K562 (cell line): ENCODE measurements at regions not wholly inside any gene's neighbourhood (a gene's known extent, or its start where the extent isn't known, plus 50 kb on each side); places are given as distances from the start of the nearest gene placed in this dataset.

Source experiments
- ATAC-seq: fragments of 200-7000 bp; cut with Tn5 transposase; 3 replicates; pipeline ENCODE4 v1.9.1; 2020; ENCODE audit warnings: moderate library complexity
- BruUV-seq: library from RNA; stranded (reverse); fragments of 400-500 nt; replicated peaks from 2 replicates; lab custom pipeline; 2021; lab: Mats Ljungman, UMichigan
- CTCF ChIA-PET: fragments of 300-600 bp; formaldehyde crosslinking; extraction: SDS; loops from one replicate; lab custom pipeline; 2021; ENCODE audit warnings: low intra/inter-chr PET ratio; lab: Yijun Ruan, JAX
- POLR2A ChIA-PET: fragments of 300-600, 350-650 bp; sonication (Branson Sonifier 250); formaldehyde crosslinking; extraction: SDS; loops from one replicate; lab custom pipeline; 2021; ENCODE audit warnings: antibody characterized with exemption, inconsistent platforms; lab: Yijun Ruan, JAX
- DNase-seq, 4 experiments: peaks; one replicate each; pipeline versions ENCODE4 v3.0.0 to v3.0.0-alpha.2; 2011 to 2018; ENCODE audit warnings: low spot score in 3 of 4, mixed read lengths in 3 of 4; ENCODE audit errors: extremely low read depth in 1 of 4
- FAIRE-seq: peaks from 2 replicates; lab custom pipeline; 2011; peaks lifted over from hg19 to GRCh38; lab: Jason Lieb, UNC
- H2AFZ ChIP-seq: 2 replicates; pipeline ENCODE4 v1.6.0; 2011; ENCODE audit warnings: low read depth, low read length, control low read depth, inconsistent platforms
- H3K27ac ChIP-seq: fragments of 200-600 bp; 3 replicates; pipeline ENCODE4 v1.8.0; 2011; ENCODE audit warnings: low read depth, mild to moderate bottlenecking, control low read depth, inconsistent platforms, low read length, moderate library complexity, mixed read lengths; ENCODE audit errors: extremely low read depth
- H3K27me3 ChIP-seq, 2 experiments: fragments of 300-600 bp in 1 of 2; 2 replicates in 1 of 2; 3 replicates in 1 of 2; pipeline versions ENCODE4 v1.6.0 to v1.8.0; 2011; ENCODE audit warnings: inconsistent platforms in 2 of 2, low read length in 2 of 2, mild to moderate bottlenecking in 1 of 2, mixed read lengths in 1 of 2, moderate library complexity in 1 of 2; ENCODE audit not compliant: control insufficient read depth in 2 of 2, insufficient read depth in 2 of 2
- H3K36me3 ChIP-seq: fragments of 300-600 bp; 3 replicates; pipeline ENCODE4 v1.8.0; 2011; ENCODE audit warnings: mild to moderate bottlenecking, low read length, inconsistent platforms; ENCODE audit not compliant: control insufficient read depth, insufficient read depth
- H3K4me1 ChIP-seq, 2 experiments: fragments of 200-600 bp in 1 of 2; replicated peaks in 1 of 2; 2 replicates in 1 of 2; 3 replicates in 1 of 2; pipeline versions ENCODE4 v1.5.1 to v1.8.0; 2011; ENCODE audit warnings: inconsistent platforms in 2 of 2, low read length in 2 of 2, mild to moderate bottlenecking in 1 of 2, mixed read lengths in 1 of 2, moderate library complexity in 1 of 2; ENCODE audit not compliant: control insufficient read depth in 2 of 2, insufficient read depth in 2 of 2
- H3K4me2 ChIP-seq: 2 replicates; pipeline ENCODE4 v1.6.1; 2011; ENCODE audit warnings: low read length, control low read depth, inconsistent platforms, mixed read lengths; ENCODE audit not compliant: insufficient read depth
- H3K4me3 ChIP-seq: fragments of 200-600 bp; sonication (generic), shearing (Covaris generic); 2 replicates; pipeline ENCODE4 v1.5.1; 2016; ENCODE audit warnings: control low read depth, inconsistent platforms
- H3K79me2 ChIP-seq: fragments of 200-600 bp; 3 replicates; pipeline ENCODE4 v1.8.0; 2011; ENCODE audit warnings: low read length, inconsistent platforms; ENCODE audit not compliant: control insufficient read depth, insufficient read depth
- H3K9ac ChIP-seq, 2 experiments: 2 replicates each; pipeline versions ENCODE4 v1.6.0 to v1.6.1; 2011; ENCODE audit warnings: low read depth in 2 of 2, low read length in 2 of 2, control low read depth in 1 of 2, inconsistent platforms in 1 of 2, mild to moderate bottlenecking in 1 of 2, mixed read lengths in 1 of 2; ENCODE audit not compliant: insufficient read depth in 1 of 2
- H3K9me1 ChIP-seq: one replicate; pipeline ENCODE4 v1.6.0; 2011; ENCODE audit warnings: inconsistent platforms, mild to moderate bottlenecking, low read length, moderate library complexity; ENCODE audit not compliant: control insufficient read depth, insufficient read depth
- H3K9me3 ChIP-seq: replicated peaks from 2 replicates; pipeline ENCODE4 v1.5.1; 2011; ENCODE audit warnings: low read depth, low read length, inconsistent platforms; ENCODE audit not compliant: control insufficient read depth, insufficient read depth
- H4K20me1 ChIP-seq: replicated peaks from 2 replicates; pipeline ENCODE4 v1.6.1; 2011; ENCODE audit warnings: low read length, inconsistent platforms, mixed read lengths; ENCODE audit not compliant: control insufficient read depth, insufficient read depth
- CC2D1A ChIP-seq: fragments of 450-650 bp; IDR thresholded peaks from 2 replicates; pipeline ENCODE4 v1.6.1; 2017; ENCODE audit warnings: mild to moderate bottlenecking
- ERF ChIP-seq: fragments of 450-650 bp; formaldehyde crosslinking; IDR thresholded peaks from 2 replicates; pipeline ENCODE4 v1.4.0; 2020; ENCODE audit warnings: mild to moderate bottlenecking, mixed read lengths
- KLF16 ChIP-seq: IDR thresholded peaks from 2 replicates; pipeline ENCODE4 v1.6.1; 2016; ENCODE audit warnings: antibody characterized with exemption
- NBN ChIP-seq: fragments of 450-650 bp; IDR thresholded peaks from 2 replicates; pipeline ENCODE4 v1.6.1; 2016; ENCODE audit warnings: low read depth, mild to moderate bottlenecking
- NELFE ChIP-seq: IDR thresholded peaks from 2 replicates; pipeline ENCODE4 v1.6.1; 2011; ENCODE audit warnings: mild to moderate bottlenecking; ENCODE audit not compliant: insufficient read depth, insufficient read length
- RCOR1 ChIP-seq, 2 experiments: IDR thresholded peaks; 2 replicates each; pipeline ENCODE4 v1.6.1; 2012; ENCODE audit warnings: low read depth in 2 of 2, low read length in 2 of 2, borderline replicate concordance in 1 of 2, improper control_type of control experiment in 1 of 2
- SOX6 ChIP-seq: fragments of 450-650 bp; IDR thresholded peaks from 2 replicates; pipeline ENCODE4 v1.6.1; 2014; ENCODE audit warnings: mild to moderate bottlenecking
- ZNF316 ChIP-seq: fragments of 450-650 bp; IDR thresholded peaks from 2 replicates; pipeline ENCODE4 v1.6.1; 2016
- WGBS: fragments of 100-300 bp; shearing (Covaris generic); methylation state at CpG from one replicate; pipeline ENCODE4 v1.1.6; 2016; ENCODE audit warnings: low coverage, mixed read lengths; ENCODE audit not compliant: insufficient coverage; ENCODE audit errors: missing lambda C conversion rate; 5-methylcytosine and 5-hydroxymethylcytosine counted together
- in situ Hi-C: fragments of 300-500 bp; cut with MboI; formaldehyde crosslinking; loops from 4 replicates; pipeline ENCODE4 v1.15.0; 2018; ENCODE audit warnings: inconsistent platforms, mixed read lengths
- intact Hi-C: fragments of 100-400 bp; cut with micrococcal nuclease; formaldehyde crosslinking; loops from 2 replicates; pipeline ENCODE4 v1.14.2; 2022
- TF ChIP-seq, protein P1 (sequence below): fragments of 250-450 bp; sonication (Bioruptor Pico); IDR thresholded peaks from 2 replicates; pipeline ENCODE4 v1.8.0; 2022; ENCODE audit warnings: moderate library complexity, mild to moderate bottlenecking, inconsistent platforms
- TF ChIP-seq, protein P2 (sequence below): fragments of 450-650 bp; formaldehyde crosslinking; IDR thresholded peaks from 2 replicates; pipeline ENCODE4 v1.4.0; 2020; ENCODE audit warnings: mild to moderate bottlenecking, mixed read lengths

DNA sequence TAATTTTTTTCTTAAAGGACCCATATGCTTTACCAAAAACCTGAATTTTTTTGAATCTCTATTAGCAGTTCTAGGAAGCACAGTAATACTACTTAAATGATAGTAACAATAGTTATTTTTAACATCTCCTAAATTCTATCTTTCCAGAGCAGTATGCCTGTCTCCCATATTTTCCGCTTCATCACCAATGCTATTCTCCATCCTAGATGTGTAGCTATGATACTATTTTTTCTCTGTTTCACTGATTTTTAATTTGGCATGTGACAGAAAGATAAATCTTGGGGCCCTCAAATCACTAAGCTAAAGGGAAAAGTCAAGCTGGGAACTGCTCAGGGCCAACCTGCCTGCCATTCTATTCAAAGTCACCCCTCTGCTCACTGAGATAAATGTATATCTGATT lies 102.3 kb upstream of the HMCN1 start:
- intact Hi-C loops: no loop called here
- no peaks in the 10 kb centered on the region for H4K20me1 ChIP-seq
- DNase-seq (no peak), ATAC-seq (no peak), FAIRE-seq (no peak)
- 0% methylated on average over 1 of the region's 1 CpG for WGBS
- no peaks in the 10 kb centered on the region for H3K36me3 ChIP-seq
- no peak overlapping the region for H3K4me3 ChIP-seq
- H3K27me3 ChIP-seq: no peaks in the 10 kb centered on the region
- H3K9me3 ChIP-seq: no peaks in the 10 kb centered on the region
- H3K9ac ChIP-seq: no peak overlapping the region
- H3K79me2 ChIP-seq: no peaks in the 10 kb centered on the region
- CTCF ChIA-PET: no interaction called here
- no peaks in the 10 kb centered on the region for H3K4me1 ChIP-seq
- BruUV-seq: no TSS peak
- no peak overlapping the region for H3K27ac ChIP-seq
- H3K4me2 ChIP-seq: no peak overlapping the region
- no peaks in the 10 kb centered on the region for H3K9me1 ChIP-seq
- in situ Hi-C loops: no loop called here
- TF ChIP-seq NBN (no peak), NELFE (no peak), RCOR1 (IDR thresholded peaks at IDR 0.05; ENCODE audit: borderline replicate concordance in 1 of 2, low read depth in 2 of 2, low read length in 2 of 2) (no peak), KLF16 (no peak), CC2D1A (no peak), ERF (CRISPR knock-in tag) (no peak), ZNF316 (no peak), SOX6 (no peak)
- TF ChIP-seq, protein P1, sequence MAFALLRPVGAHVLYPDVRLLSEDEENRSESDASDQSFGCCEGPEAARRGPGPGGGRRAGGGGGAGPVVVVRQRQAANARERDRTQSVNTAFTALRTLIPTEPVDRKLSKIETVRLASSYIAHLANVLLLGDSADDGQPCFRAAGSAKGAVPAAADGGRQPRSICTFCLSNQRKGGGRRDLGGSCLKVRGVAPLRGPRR: no peak
- TF ChIP-seq, protein P2, sequence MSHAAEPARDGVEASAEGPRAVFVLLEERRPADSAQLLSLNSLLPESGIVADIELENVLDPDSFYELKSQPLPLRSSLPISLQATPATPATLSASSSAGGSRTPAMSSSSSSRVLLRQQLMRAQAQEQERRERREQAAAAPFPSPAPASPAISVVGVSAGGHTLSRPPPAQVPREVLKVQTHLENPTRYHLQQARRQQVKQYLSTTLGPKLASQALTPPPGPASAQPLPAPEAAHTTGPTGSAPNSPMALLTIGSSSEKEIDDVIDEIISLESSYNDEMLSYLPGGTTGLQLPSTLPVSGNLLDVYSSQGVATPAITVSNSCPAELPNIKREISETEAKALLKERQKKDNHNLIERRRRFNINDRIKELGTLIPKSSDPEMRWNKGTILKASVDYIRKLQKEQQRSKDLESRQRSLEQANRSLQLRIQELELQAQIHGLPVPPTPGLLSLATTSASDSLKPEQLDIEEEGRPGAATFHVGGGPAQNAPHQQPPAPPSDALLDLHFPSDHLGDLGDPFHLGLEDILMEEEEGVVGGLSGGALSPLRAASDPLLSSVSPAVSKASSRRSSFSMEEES: no peak
- no peak overlapping the region for H2AFZ ChIP-seq
- POLR2A ChIA-PET: no interaction called here
